SK-N-SH (cell line): ENCODE measurements at regions not wholly inside any gene's neighbourhood (a gene's known extent, or its start where the extent isn't known, plus 50 kb on each side); places are given as distances from the start of the nearest gene placed in this dataset.

Source experiments
- CTCF ChIA-PET: fragments of 300-600, 350-600 bp; formaldehyde crosslinking; extraction: SDS; loops from one replicate; lab custom pipeline; 2021; lab: Yijun Ruan, JAX
- POLR2A ChIA-PET: fragments of 350-600 bp; sonication (Branson Sonifier 250); formaldehyde crosslinking; extraction: SDS; loops from one replicate; lab custom pipeline; 2020; ENCODE audit warnings: antibody characterized with exemption, inconsistent platforms; lab: Yijun Ruan, JAX
- DNase-seq: peaks from one replicate; pipeline ENCODE4 v3.0.0; 2012
- H2AFZ ChIP-seq: fragments of 200-600 bp; sonication (generic); 2 replicates; pipeline ENCODE4 v1.8.1; 2016; ENCODE audit warnings: antibody characterized with exemption, mild to moderate bottlenecking, low read depth
- H3F3A ChIP-seq: fragments of 200-600 bp; sonication (generic); replicated peaks from 2 replicates; pipeline ENCODE3; 2016; ENCODE audit warnings: antibody characterized with exemption, mild to moderate bottlenecking; ENCODE audit not compliant: insufficient read depth
- H3K27ac ChIP-seq, 2 experiments: fragments of 200-500 bp in 1 of 2; fragments of 200-600 bp in 1 of 2; sonication (Bioruptor generic) in 1 of 2; sonication (generic), shearing (Covaris generic) in 1 of 2; 2 replicates each; pipeline versions ENCODE4 v1.5.1 to v1.6.1; 2014 to 2016; ENCODE audit warnings: low read depth in 2 of 2, inconsistent platforms in 1 of 2, low read length in 1 of 2, mild to moderate bottlenecking in 1 of 2, mixed read lengths in 1 of 2
- H3K27me3 ChIP-seq: fragments of 200-600 bp; sonication (generic), shearing (Covaris generic); 2 replicates; pipeline ENCODE4 v1.6.1; 2016; ENCODE audit warnings: mixed run types; ENCODE audit not compliant: insufficient read depth
- H3K36me3 ChIP-seq, 2 experiments: fragments of 200-500 bp in 1 of 2; fragments of 200-600 bp in 1 of 2; sonication (Bioruptor generic) in 1 of 2; sonication (generic) in 1 of 2; replicated peaks in 1 of 2; 2 replicates each; pipeline versions ENCODE3 to v1.5.1; 2014 to 2016; ENCODE audit warnings: low read length in 1 of 2, mild to moderate bottlenecking in 1 of 2; ENCODE audit not compliant: insufficient read depth in 2 of 2, control insufficient read depth in 1 of 2
- H3K4me1 ChIP-seq, 2 experiments: fragments of 200-500 bp in 1 of 2; fragments of 200-600 bp in 1 of 2; sonication (Bioruptor generic) in 1 of 2; sonication (generic), shearing (Covaris generic) in 1 of 2; 2 replicates each; pipeline versions ENCODE4 v1.5.1 to v1.6.1; 2014 to 2016; ENCODE audit warnings: low read depth in 1 of 2, low read length in 1 of 2, mixed run types in 1 of 2; ENCODE audit not compliant: insufficient read depth in 2 of 2, control insufficient read depth in 1 of 2
- H3K4me2 ChIP-seq: fragments of 200-600 bp; sonication (generic), shearing (Covaris generic); 2 replicates; pipeline ENCODE4 v1.6.1; 2017; ENCODE audit warnings: mixed run types
- H3K4me3 ChIP-seq, 2 experiments: fragments of 200-500 bp in 1 of 2; fragments of 200-600 bp in 1 of 2; sonication (Bioruptor generic) in 1 of 2; sonication (generic), shearing (Covaris generic) in 1 of 2; 2 replicates each; pipeline versions ENCODE4 v1.5.1 to v1.8.1; 2014 to 2016; ENCODE audit warnings: low read depth in 2 of 2, inconsistent platforms in 1 of 2, low read length in 1 of 2, mild to moderate bottlenecking in 1 of 2, mixed read lengths in 1 of 2, moderate library complexity in 1 of 2
- H3K79me2 ChIP-seq: fragments of 200-600 bp; sonication (generic); 2 replicates; pipeline ENCODE4 v1.8.1; 2017; ENCODE audit warnings: mild to moderate bottlenecking; ENCODE audit not compliant: insufficient read depth
- H3K9ac ChIP-seq: fragments of 200-600 bp; sonication (generic); 2 replicates; pipeline ENCODE4 v1.6.1; 2017; ENCODE audit warnings: mixed run types
- H3K9me2 ChIP-seq: fragments of 200-600 bp; sonication (generic); 2 replicates; pipeline ENCODE4 v1.6.1; 2017; ENCODE audit warnings: mixed run types
- H3K9me3 ChIP-seq: fragments of 200-600 bp; sonication (generic); 2 replicates; pipeline ENCODE4 v1.6.1; 2017; ENCODE audit warnings: mixed run types, mild to moderate bottlenecking, moderate library complexity
- H4K20me1 ChIP-seq: fragments of 200-600 bp; sonication (generic); 2 replicates; pipeline ENCODE4 v1.6.1; 2017; ENCODE audit warnings: mild to moderate bottlenecking, mixed run types; ENCODE audit not compliant: insufficient read depth
- EP300 ChIP-seq, 2 experiments: IDR thresholded peaks; 2 replicates each; pipeline versions ENCODE4 v1.4.0 to v1.6.1; 2012; ENCODE audit warnings: borderline replicate concordance in 1 of 2, low read depth in 1 of 2, low read length in 1 of 2
- EZH2phosphoT487 ChIP-seq: fragments of 200-600 bp; sonication (generic); IDR thresholded peaks from 2 replicates; pipeline ENCODE4 v1.6.1; 2017; ENCODE audit warnings: low read depth, mixed run types, mild to moderate bottlenecking, antibody characterized with exemption, moderate library complexity, borderline replicate concordance
- FOSL2 ChIP-seq: IDR thresholded peaks from 2 replicates; pipeline ENCODE4 v1.4.0; 2012; ENCODE audit warnings: low read depth, mild to moderate bottlenecking, moderate library complexity, borderline replicate concordance
- FOXM1 ChIP-seq: IDR thresholded peaks from 2 replicates; pipeline ENCODE4 v1.4.0; 2012; ENCODE audit warnings: low read depth, mild to moderate bottlenecking
- GABPA ChIP-seq: IDR thresholded peaks from 2 replicates; pipeline ENCODE4 v1.4.0; 2012; ENCODE audit warnings: low read depth, mild to moderate bottlenecking
- MEF2A ChIP-seq: IDR thresholded peaks from 2 replicates; pipeline ENCODE4 v1.4.0; 2012; ENCODE audit warnings: low read depth, borderline replicate concordance
- MXI1 ChIP-seq: IDR thresholded peaks from 2 replicates; pipeline ENCODE4 v1.6.1; 2012; ENCODE audit warnings: mild to moderate bottlenecking, low read depth, low read length, improper control_type of control experiment
- NRF1 ChIP-seq: IDR thresholded peaks from 2 replicates; pipeline ENCODE4 v1.6.1; 2012; ENCODE audit warnings: low read depth, mild to moderate bottlenecking, low read length
- POLR2AphosphoS5 ChIP-seq: IDR thresholded peaks from 2 replicates; pipeline ENCODE4 v1.6.1; 2012; ENCODE audit warnings: low read depth, low read length
- RAD21 ChIP-seq: IDR thresholded peaks from 2 replicates; pipeline ENCODE4 v1.6.1; 2012; ENCODE audit warnings: mild to moderate bottlenecking, low read length
- RFX5 ChIP-seq: IDR thresholded peaks from 2 replicates; pipeline ENCODE4 v1.6.1; 2012; ENCODE audit warnings: mild to moderate bottlenecking, improper control_type of control experiment, low read length
- RXRA ChIP-seq: IDR thresholded peaks from 2 replicates; pipeline ENCODE4 v1.4.0; 2012; ENCODE audit warnings: low read depth, mild to moderate bottlenecking, borderline replicate concordance
- SIN3A ChIP-seq: IDR thresholded peaks from 2 replicates; pipeline ENCODE4 v1.6.1; 2012; ENCODE audit warnings: low read depth, mild to moderate bottlenecking, low read length, moderate library complexity, borderline replicate concordance
- SMC3 ChIP-seq: IDR thresholded peaks from 2 replicates; pipeline ENCODE4 v1.6.1; 2012; ENCODE audit warnings: low read depth, low read length, improper control_type of control experiment
- TAF1 ChIP-seq: IDR thresholded peaks from 2 replicates; pipeline ENCODE4 v1.6.1; 2012; ENCODE audit warnings: low read depth, mild to moderate bottlenecking, low read length, moderate library complexity, borderline replicate concordance
- TCF12 ChIP-seq: IDR thresholded peaks from 2 replicates; pipeline ENCODE4 v1.4.0; 2012
- TEAD4 ChIP-seq: IDR thresholded peaks from 2 replicates; pipeline ENCODE4 v1.4.0; 2012; ENCODE audit warnings: mild to moderate bottlenecking, borderline replicate concordance; ENCODE audit not compliant: insufficient read depth
- YY1 ChIP-seq: IDR thresholded peaks from 2 replicates; pipeline ENCODE4 v1.4.0; 2012; ENCODE audit warnings: low read depth, mild to moderate bottlenecking
- whole genome bisulfite sequencing: methylation state at CpG from one replicate; pipeline ENCODE4 v1.1.6; 2017; ENCODE audit warnings: low lambda C conversion rate; 5-methylcytosine and 5-hydroxymethylcytosine counted together
- TF ChIP-seq, protein P1 (sequence below): IDR thresholded peaks from 2 replicates; pipeline ENCODE4 v1.4.0; 2012; ENCODE audit warnings: low read depth
- TF ChIP-seq, protein P2 (sequence below): fragments of 150-350 bp; IDR thresholded peaks from 2 replicates; pipeline ENCODE4 v1.6.1; 2016; ENCODE audit warnings: mild to moderate bottlenecking, low read depth, low read length
- TF ChIP-seq, protein P3 (sequence below): IDR thresholded peaks from 2 replicates; pipeline ENCODE4 v1.4.0; 2012; ENCODE audit warnings: low read depth, borderline replicate concordance
- TF ChIP-seq, protein P4 (sequence below): IDR thresholded peaks from 2 replicates; pipeline ENCODE4; 2012

DNA sequence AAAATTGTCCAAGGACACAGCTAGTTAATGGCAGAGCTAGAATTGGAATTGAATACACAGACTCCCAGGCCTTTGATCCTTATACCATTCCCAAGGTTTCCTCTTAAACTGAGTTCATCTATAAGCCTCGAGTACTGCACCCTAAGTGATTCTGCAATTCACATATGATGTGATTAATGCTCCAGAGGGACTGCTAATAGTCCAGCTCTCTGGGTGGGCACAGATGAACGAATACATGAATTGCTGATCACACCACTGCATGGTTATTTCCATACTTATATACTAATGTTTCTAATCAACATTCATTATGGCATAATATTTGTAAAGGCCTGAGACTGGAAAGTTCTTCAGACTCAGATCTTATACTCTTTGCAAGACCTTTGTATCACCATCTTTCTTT lies 101.8 kb downstream of the NUFIP1 start:
- H3K9me2 ChIP-seq: no peaks in the 10 kb centered on the region
- no peak overlapping the region for H3K9ac ChIP-seq
- no peaks in the 10 kb centered on the region for H3K4me1 ChIP-seq
- no peak overlapping the region for H3K4me2 ChIP-seq
- CTCF ChIA-PET: interaction anchor here (1.2 kb wide), 1 partner anchor 404 kb away, joined by 4 read pairs; no protein-coding TSS in a partner anchor
- no peak overlapping the region for H3K27ac ChIP-seq
- no peaks in the 10 kb centered on the region for H3K27me3 ChIP-seq
- TF ChIP-seq NRF1 (no peak), TCF12 (no peak), RXRA (no peak), MEF2A (no peak), YY1 (no peak), MXI1 (no peak), RAD21 (no peak), SIN3A (no peak), TAF1 (no peak)
- TF ChIP-seq, protein P1, sequence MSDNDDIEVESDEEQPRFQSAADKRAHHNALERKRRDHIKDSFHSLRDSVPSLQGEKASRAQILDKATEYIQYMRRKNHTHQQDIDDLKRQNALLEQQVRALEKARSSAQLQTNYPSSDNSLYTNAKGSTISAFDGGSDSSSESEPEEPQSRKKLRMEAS: no peak
- TF ChIP-seq, all 33 proteins: peak for 0
- no peaks in the 10 kb centered on the region for H3K9me3 ChIP-seq
- no peak overlapping the region for H2AFZ ChIP-seq
- 23% methylated on average over 2 of the region's 2 CpGs for WGBS
- H3K4me3 ChIP-seq: no peak overlapping the region
- H3K36me3 ChIP-seq: no peaks in the 10 kb centered on the region
- H3F3A ChIP-seq: peaks cover 19% of the 10 kb centered on the region
- DNase-seq: no peak
- H3K79me2 ChIP-seq: no peaks in the 10 kb centered on the region
- H4K20me1 ChIP-seq: no peaks in the 10 kb centered on the region
- POLR2A ChIA-PET: no interaction called here

DNA sequence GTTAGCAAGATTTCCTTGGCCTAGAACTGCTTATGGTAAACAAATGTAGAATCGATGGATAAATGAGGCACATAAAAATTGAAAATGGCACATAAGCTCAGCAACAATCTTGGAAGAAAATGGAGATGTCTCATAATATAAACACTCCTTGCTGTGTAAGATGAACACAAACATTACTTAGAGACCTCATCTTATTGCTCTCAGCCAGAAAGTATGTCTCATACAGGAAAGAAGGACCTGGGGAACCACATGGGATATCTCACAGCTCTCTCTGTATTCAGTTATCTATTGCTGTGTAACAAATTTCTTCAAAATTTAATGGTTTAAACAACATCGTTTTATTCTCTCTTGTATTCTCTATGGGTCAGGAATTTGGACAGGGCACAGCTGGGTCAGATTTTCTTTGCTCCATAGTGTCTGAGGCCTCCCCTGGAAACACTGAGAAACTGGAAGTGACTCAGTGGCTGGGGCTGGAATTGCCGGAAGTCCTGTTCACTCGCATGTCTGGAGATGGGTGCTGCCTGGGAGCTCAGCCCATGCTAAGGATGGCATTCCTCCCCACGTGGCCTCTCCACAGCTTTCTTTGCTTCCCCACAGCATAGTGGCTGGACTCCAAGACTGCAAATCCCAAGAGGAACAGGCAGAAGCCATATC lies 105.1 kb downstream of the NUFIP1 start:
- no peak overlapping the region for H3K4me3 ChIP-seq
- POLR2A ChIA-PET: no interaction called here
- DNase-seq: no peak
- TF ChIP-seq FOXM1 (no peak), SMC3 (no peak), RFX5 (no peak), NRF1 (no peak), TEAD4 (no peak), TAF1 (no peak), GABPA (peak; percentile 38; the same call in 1 of the 2 replicates), FOSL2 (peak; percentile 42; the same call in 1 of the 2 replicates), MEF2A (no peak), EZH2phosphoT487 (no peak), EP300 (IDR thresholded peaks at IDR 0.05; ENCODE audit: borderline replicate concordance in 1 of 2, low read depth in 1 of 2, low read length in 1 of 2) (no peak), TCF12 (peak; percentile 34), YY1 (no peak), POLR2AphosphoS5 (no peak), RXRA (no peak)
- TF ChIP-seq, protein P2, sequence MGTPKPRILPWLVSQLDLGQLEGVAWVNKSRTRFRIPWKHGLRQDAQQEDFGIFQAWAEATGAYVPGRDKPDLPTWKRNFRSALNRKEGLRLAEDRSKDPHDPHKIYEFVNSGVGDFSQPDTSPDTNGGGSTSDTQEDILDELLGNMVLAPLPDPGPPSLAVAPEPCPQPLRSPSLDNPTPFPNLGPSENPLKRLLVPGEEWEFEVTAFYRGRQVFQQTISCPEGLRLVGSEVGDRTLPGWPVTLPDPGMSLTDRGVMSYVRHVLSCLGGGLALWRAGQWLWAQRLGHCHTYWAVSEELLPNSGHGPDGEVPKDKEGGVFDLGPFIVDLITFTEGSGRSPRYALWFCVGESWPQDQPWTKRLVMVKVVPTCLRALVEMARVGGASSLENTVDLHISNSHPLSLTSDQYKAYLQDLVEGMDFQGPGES: no peak
- TF ChIP-seq, protein P3, sequence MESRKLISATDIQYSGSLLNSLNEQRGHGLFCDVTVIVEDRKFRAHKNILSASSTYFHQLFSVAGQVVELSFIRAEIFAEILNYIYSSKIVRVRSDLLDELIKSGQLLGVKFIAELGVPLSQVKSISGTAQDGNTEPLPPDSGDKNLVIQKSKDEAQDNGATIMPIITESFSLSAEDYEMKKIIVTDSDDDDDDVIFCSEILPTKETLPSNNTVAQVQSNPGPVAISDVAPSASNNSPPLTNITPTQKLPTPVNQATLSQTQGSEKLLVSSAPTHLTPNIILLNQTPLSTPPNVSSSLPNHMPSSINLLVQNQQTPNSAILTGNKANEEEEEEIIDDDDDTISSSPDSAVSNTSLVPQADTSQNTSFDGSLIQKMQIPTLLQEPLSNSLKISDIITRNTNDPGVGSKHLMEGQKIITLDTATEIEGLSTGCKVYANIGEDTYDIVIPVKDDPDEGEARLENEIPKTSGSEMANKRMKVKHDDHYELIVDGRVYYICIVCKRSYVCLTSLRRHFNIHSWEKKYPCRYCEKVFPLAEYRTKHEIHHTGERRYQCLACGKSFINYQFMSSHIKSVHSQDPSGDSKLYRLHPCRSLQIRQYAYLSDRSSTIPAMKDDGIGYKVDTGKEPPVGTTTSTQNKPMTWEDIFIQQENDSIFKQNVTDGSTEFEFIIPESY: no peak
- TF ChIP-seq, protein P4, sequence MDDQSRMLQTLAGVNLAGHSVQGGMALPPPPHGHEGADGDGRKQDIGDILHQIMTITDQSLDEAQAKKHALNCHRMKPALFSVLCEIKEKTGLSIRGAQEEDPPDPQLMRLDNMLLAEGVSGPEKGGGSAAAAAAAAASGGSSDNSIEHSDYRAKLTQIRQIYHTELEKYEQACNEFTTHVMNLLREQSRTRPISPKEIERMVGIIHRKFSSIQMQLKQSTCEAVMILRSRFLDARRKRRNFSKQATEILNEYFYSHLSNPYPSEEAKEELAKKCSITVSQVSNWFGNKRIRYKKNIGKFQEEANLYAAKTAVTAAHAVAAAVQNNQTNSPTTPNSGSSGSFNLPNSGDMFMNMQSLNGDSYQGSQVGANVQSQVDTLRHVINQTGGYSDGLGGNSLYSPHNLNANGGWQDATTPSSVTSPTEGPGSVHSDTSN: no peak

More for the DNA sequence above, 105.1 kb downstream of the NUFIP1 start:
- H3K9me2 ChIP-seq: no peaks in the 10 kb centered on the region
- CTCF ChIA-PET: interaction anchor here (0.6 kb wide), 1 partner anchor 377 kb away, joined by 4 read pairs; no protein-coding TSS in a partner anchor
- H4K20me1 ChIP-seq: no peaks in the 10 kb centered on the region
- peak overlapping the region; percentile 73; the same call in 1 of the 2 replicates for H2AFZ ChIP-seq
- H3K36me3 ChIP-seq: no peaks in the 10 kb centered on the region
- peak overlapping the region; percentile 25; the same call in 1 of the 2 replicates for H3K9ac ChIP-seq
- WGBS: 44% methylated on average over 4 of the region's 5 CpGs
- H3K27ac ChIP-seq: peak overlapping the region in 1 of 2 experiments; percentile 90; a peak in 2 of 4 replicates
- no peaks in the 10 kb centered on the region for H3K79me2 ChIP-seq
- no peaks in the 10 kb centered on the region for H3K27me3 ChIP-seq
- H3K4me2 ChIP-seq: peak overlapping the region; percentile 31; the same call in 1 of the 2 replicates
- H3K9me3 ChIP-seq: no peaks in the 10 kb centered on the region
- H3K4me1 ChIP-seq: no peaks in the 10 kb centered on the region
- peaks cover 19% of the 10 kb centered on the region for H3F3A ChIP-seq
